Colonic mucosa (tissue), 4 donors: ENCODE measurements at regions not wholly inside any gene's neighbourhood (a gene's known extent, or its start where the extent isn't known, plus 50 kb on each side); places are given as distances from the start of the nearest gene placed in this dataset.
"Not testable (repeated sequence)": the region's sequence is repeated elsewhere in the genome, so short reads cannot be mapped to it uniquely, and the experiment has no call there.

Experiments
- DNase-seq: peaks from one replicate; pipeline ENCODE4 v3.0.0-alpha.2; 2020
- H3K27ac ChIP-seq: fragments of 200-600 bp; one replicate; pipeline ENCODE4 v1.8.0; 2021
- H3K27me3 ChIP-seq: fragments of 200-600 bp; one replicate; pipeline ENCODE4 v1.8.0; 2021
- H3K36me3 ChIP-seq: fragments of 200-600 bp; one replicate; pipeline ENCODE4 v1.8.0; 2021
- H3K4me1 ChIP-seq: fragments of 200-600 bp; one replicate; pipeline ENCODE4 v1.8.0; 2021; ENCODE audit warnings: mild to moderate bottlenecking
- H3K4me3 ChIP-seq: fragments of 200-600 bp; one replicate; pipeline ENCODE4 v1.8.0; 2021
- H3K9ac ChIP-seq, 2 donors: one replicate each; pipeline ENCODE4 v1.7.0; 2013; ENCODE audit warnings: control low read depth in 2 of 2, low read depth in 2 of 2, low read length in 2 of 2
- H3K9me3 ChIP-seq: fragments of 200-600 bp; one replicate; pipeline ENCODE4 v1.8.0; 2021
- CTCF ChIP-seq: fragments of 200-600 bp; IDR thresholded peaks from one replicate; pipeline ENCODE4 v1.8.0; 2022; ENCODE audit warnings: antibody characterized with exemption, mild to moderate bottlenecking
- intact Hi-C: fragments of 100-400 bp; cut with DNase I; formaldehyde crosslinking; loops from one replicate; pipeline ENCODE4 v1.14.1; 2022
- donor health status: healthy.
- donor health status: DM: no; HTN: no; CAD: no.
- donor health status: DM: no; HTN: no; CAD: no.

- Histone ChIP-seq H3K4me1 (no peaks in the 10 kb centered on the region), H3K9me3 (no peaks in the 10 kb centered on the region), H3K4me3 (no peak overlapping the region), H3K36me3 (no peaks in the 10 kb centered on the region), H3K27ac (no peak overlapping the region), H3K27me3 (no peaks in the 10 kb centered on the region), H3K9ac (no peak overlapping the region)
- TF ChIP-seq CTCF, result no peak
- no peak for DNase-seq
- intact Hi-C loops, result no loop called here
Measured at GRCh38 chr10:77726732-77727131, 89.1 kb upstream of the KCNMA1 start.

GRCh38 chr10:77726301-77726700 lies 88.7 kb upstream of the KCNMA1 start:
- no peak overlapping the region for H3K4me3 ChIP-seq
- H3K27me3 ChIP-seq, result no peaks in the 10 kb centered on the region
- H3K9me3 ChIP-seq, result no peaks in the 10 kb centered on the region
- intact Hi-C loops, result no loop called here
- H3K4me1 ChIP-seq, result no peaks in the 10 kb centered on the region
- H3K27ac ChIP-seq, result no peak overlapping the region
- no peak for TF ChIP-seq CTCF
- DNase-seq, result no peak
- no peaks in the 10 kb centered on the region for H3K36me3 ChIP-seq
- H3K9ac ChIP-seq, result no peak overlapping the region

GRCh38 chr10:77724820-77725219 lies 87.2 kb upstream of the KCNMA1 start:
- Histone ChIP-seq H3K9me3 (no peaks in the 10 kb centered on the region), H3K4me3 (no peak overlapping the region), H3K27ac (no peak overlapping the region), H3K36me3 (no peaks in the 10 kb centered on the region), H3K4me1 (no peaks in the 10 kb centered on the region), H3K27me3 (no peaks in the 10 kb centered on the region), H3K9ac (no peak overlapping the region)
- no peak for DNase-seq
- TF ChIP-seq CTCF, result no peak
- intact Hi-C loops, result no loop called here

- Histone ChIP-seq H3K27me3 (no peaks in the 10 kb centered on the region), H3K4me1 (no peaks in the 10 kb centered on the region), H3K27ac (no peak overlapping the region), H3K4me3 (no peak overlapping the region), H3K36me3 (no peaks in the 10 kb centered on the region), H3K9ac (no peak overlapping the region), H3K9me3 (no peaks in the 10 kb centered on the region)
- TF ChIP-seq CTCF, result no peak
- intact Hi-C loops, result no loop called here
- DNase-seq, result no peak
Measured at GRCh38 chr10:77723376-77723775, 85.8 kb upstream of the KCNMA1 start.

GRCh38 chr10:77722956-77723355 lies 85.3 kb upstream of the KCNMA1 start:
- H3K36me3 ChIP-seq, H3K27ac ChIP-seq, H3K9ac ChIP-seq, DNase-seq, H3K4me3 ChIP-seq, intact Hi-C loops, H3K4me1 ChIP-seq, H3K27me3 ChIP-seq, H3K9me3 ChIP-seq: not testable (repeated sequence)

GRCh38 chr10:77721815-77722214 lies 84.2 kb upstream of the KCNMA1 start:
- intact Hi-C loops, result no loop called here
- Histone ChIP-seq H3K27ac (no peak overlapping the region), H3K4me1 (no peaks in the 10 kb centered on the region), H3K9ac (no peak overlapping the region), H3K4me3 (no peak overlapping the region), H3K27me3 (no peaks in the 10 kb centered on the region), H3K9me3 (no peaks in the 10 kb centered on the region), H3K36me3 (no peaks in the 10 kb centered on the region)
- TF ChIP-seq CTCF, result no peak
- DNase-seq, result no peak
